SK-N-SH treated with all-trans-retinoic acid at 6 μM for 48 hours (cell line): ENCODE measurements at regions not wholly inside any gene's neighbourhood (a gene's known extent, or its start where the extent isn't known, plus 50 kb on each side); places are given as distances from the start of the nearest gene placed in this dataset.

Source experiments
- ARNTL ChIP-seq: fragments of 450-650 bp; formaldehyde crosslinking; IDR thresholded peaks from 2 replicates; pipeline ENCODE4 v1.5.0; 2020; ENCODE audit warnings: low read depth, mild to moderate bottlenecking, moderate library complexity, borderline replicate concordance
- BACH2 ChIP-seq: fragments of 250-450 bp; sonication (Bioruptor Pico); IDR thresholded peaks from 2 replicates; pipeline ENCODE4 v1.9.0; 2021; ENCODE audit warnings: mild to moderate bottlenecking, borderline replicate concordance
- CREB5 ChIP-seq: fragments of 250-450 bp; sonication (Bioruptor Pico); IDR thresholded peaks from 2 replicates; pipeline ENCODE4 v1.5.1; 2020; ENCODE audit warnings: low read depth, mild to moderate bottlenecking, moderate library complexity
- CSDC2 ChIP-seq: fragments of 250-450 bp; sonication (Bioruptor Pico); IDR thresholded peaks from 2 replicates; pipeline ENCODE4 v1.5.0; 2020; ENCODE audit warnings: mild to moderate bottlenecking, moderate library complexity
- ESRRG ChIP-seq: fragments of 250-450 bp; sonication (Bioruptor Pico); IDR thresholded peaks from 2 replicates; pipeline ENCODE4 v1.6.1; 2021; ENCODE audit warnings: mild to moderate bottlenecking
- PATZ1 ChIP-seq: fragments of 250-450 bp; sonication (Bioruptor Pico); IDR thresholded peaks from 2 replicates; pipeline ENCODE4 v1.8.0; 2020; ENCODE audit warnings: mild to moderate bottlenecking, moderate library complexity, borderline replicate concordance
- RARB ChIP-seq: fragments of 250-450 bp; sonication (Bioruptor Pico); IDR thresholded peaks from 2 replicates; pipeline ENCODE4 v1.8.0; 2021; ENCODE audit warnings: mild to moderate bottlenecking, moderate library complexity
- SNAI2 ChIP-seq: fragments of 250-450 bp; sonication (Bioruptor Pico); IDR thresholded peaks from 2 replicates; pipeline ENCODE4 v1.5.0; 2020; ENCODE audit warnings: mild to moderate bottlenecking, moderate library complexity
- TCF4 ChIP-seq: fragments of 250-450 bp; sonication (Bioruptor Pico); IDR thresholded peaks from 2 replicates; pipeline ENCODE4 v1.8.0; 2021; ENCODE audit warnings: mild to moderate bottlenecking, moderate library complexity, borderline replicate concordance
- TOX ChIP-seq: fragments of 250-450 bp; sonication (Bioruptor Pico); IDR thresholded peaks from 2 replicates; pipeline ENCODE4 v1.8.0; 2021; ENCODE audit warnings: mild to moderate bottlenecking, moderate library complexity, borderline replicate concordance
- ZFP3 ChIP-seq: fragments of 250-450 bp; sonication (Bioruptor Pico); IDR thresholded peaks from 2 replicates; pipeline ENCODE4 v1.5.0; 2020; ENCODE audit warnings: mild to moderate bottlenecking, moderate library complexity
- ZFP30 ChIP-seq: fragments of 450-650 bp; formaldehyde crosslinking; IDR thresholded peaks from 2 replicates; pipeline ENCODE4 v1.5.0; 2022; ENCODE audit warnings: mild to moderate bottlenecking, moderate library complexity
- ZNF565 ChIP-seq: fragments of 450-650 bp; formaldehyde crosslinking; conservative IDR thresholded peaks from 2 replicates; pipeline ENCODE4 v1.5.0; 2020; ENCODE audit warnings: low read depth, mild to moderate bottlenecking, moderate library complexity
- ZNF70 ChIP-seq: fragments of 450-650 bp; formaldehyde crosslinking; IDR thresholded peaks from 2 replicates; pipeline ENCODE4 v1.5.0; 2020; ENCODE audit warnings: mild to moderate bottlenecking, moderate library complexity

- no peak; the same call in 1 of the 2 replicates for TF ChIP-seq CREB5
- TF ChIP-seq ARNTL = no peak
- no peak for TF ChIP-seq PATZ1 (CRISPR knock-in tag)
- TF ChIP-seq ZNF70 (CRISPR knock-in tag) = no peak
- TF ChIP-seq ZFP3 = no peak
- no peak for TF ChIP-seq BACH2 (CRISPR knock-in tag)
- no peak for TF ChIP-seq TOX (CRISPR knock-in tag)
- no peak for TF ChIP-seq ZFP30 (CRISPR knock-in tag)
- TF ChIP-seq ZNF565 (CRISPR knock-in tag) = no peak
- TF ChIP-seq RARB = no peak
- no peak for TF ChIP-seq CSDC2 (CRISPR knock-in tag)
- no peak for TF ChIP-seq SNAI2 (CRISPR knock-in tag)
- TF ChIP-seq ESRRG = no peak
- no peak for TF ChIP-seq TCF4 (CRISPR knock-in tag)
These were observed 255.6 kb upstream of the SEMA6D start for GRCh38 chr15:47461652-47462141.
